Panc1 (cell line): ENCODE measurements at regions not wholly inside any gene's neighbourhood (a gene's known extent, or its start where the extent isn't known, plus 50 kb on each side); places are given as distances from the start of the nearest gene placed in this dataset.

Experiments used
- POLR2AphosphoS5 ChIP-seq: IDR thresholded peaks from 2 replicates; pipeline ENCODE4 v1.6.1; 2012; ENCODE audit warnings: mild to moderate bottlenecking, low read depth, low read length, moderate library complexity
- TF ChIP-seq, protein P1 (sequence below): fragments of 450-650 bp; IDR thresholded peaks from 2 replicates; pipeline ENCODE4 v1.5.1; 2017; ENCODE audit warnings: mild to moderate bottlenecking

DNA sequence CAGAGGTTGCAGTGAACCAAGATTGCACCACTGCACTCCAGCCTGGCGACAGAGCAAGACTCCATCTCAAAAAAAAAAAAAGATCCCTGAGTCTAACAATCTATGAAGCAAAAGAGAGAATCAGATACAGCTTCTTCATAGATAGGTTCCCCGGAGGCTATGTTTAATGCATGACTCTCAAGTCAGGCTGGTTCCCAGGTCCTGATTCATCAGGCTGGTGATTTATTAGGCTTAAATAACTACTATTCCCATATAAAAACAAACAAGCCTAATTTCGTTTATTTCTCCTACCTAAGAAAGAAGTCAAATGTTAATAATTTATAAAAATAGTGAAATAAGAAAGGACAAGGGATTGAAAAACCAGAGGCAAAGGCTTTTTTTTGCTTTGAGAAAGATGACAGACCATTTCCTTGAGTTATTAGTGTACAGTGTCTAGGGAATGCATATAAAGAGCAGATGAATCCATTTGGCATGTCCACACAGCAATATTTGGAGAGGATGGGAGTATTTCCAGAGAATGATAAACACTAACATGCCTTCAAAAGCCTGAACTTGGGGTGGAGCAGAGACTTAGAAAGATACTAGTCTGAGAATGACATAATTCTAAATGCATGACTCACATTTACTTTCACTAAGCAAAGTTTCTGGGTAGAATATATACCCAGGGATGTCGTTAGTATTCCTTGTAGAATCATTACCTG is 115.3 kb downstream of the NREP start:
- TF ChIP-seq, protein P1, sequence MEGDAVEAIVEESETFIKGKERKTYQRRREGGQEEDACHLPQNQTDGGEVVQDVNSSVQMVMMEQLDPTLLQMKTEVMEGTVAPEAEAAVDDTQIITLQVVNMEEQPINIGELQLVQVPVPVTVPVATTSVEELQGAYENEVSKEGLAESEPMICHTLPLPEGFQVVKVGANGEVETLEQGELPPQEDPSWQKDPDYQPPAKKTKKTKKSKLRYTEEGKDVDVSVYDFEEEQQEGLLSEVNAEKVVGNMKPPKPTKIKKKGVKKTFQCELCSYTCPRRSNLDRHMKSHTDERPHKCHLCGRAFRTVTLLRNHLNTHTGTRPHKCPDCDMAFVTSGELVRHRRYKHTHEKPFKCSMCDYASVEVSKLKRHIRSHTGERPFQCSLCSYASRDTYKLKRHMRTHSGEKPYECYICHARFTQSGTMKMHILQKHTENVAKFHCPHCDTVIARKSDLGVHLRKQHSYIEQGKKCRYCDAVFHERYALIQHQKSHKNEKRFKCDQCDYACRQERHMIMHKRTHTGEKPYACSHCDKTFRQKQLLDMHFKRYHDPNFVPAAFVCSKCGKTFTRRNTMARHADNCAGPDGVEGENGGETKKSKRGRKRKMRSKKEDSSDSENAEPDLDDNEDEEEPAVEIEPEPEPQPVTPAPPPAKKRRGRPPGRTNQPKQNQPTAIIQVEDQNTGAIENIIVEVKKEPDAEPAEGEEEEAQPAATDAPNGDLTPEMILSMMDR: no peak
- TF ChIP-seq POLR2AphosphoS5: no peak
